Keratinocyte (primary cell): ENCODE measurements at regions not wholly inside any gene's neighbourhood (a gene's known extent, or its start where the extent isn't known, plus 50 kb on each side); places are given as distances from the start of the nearest gene placed in this dataset.

Source experiments
- DNase-seq: peaks from one replicate; pipeline ENCODE4 v3.0.0-alpha.2; 2011; ENCODE audit warnings: low read depth, missing footprints, low spot score
- FAIRE-seq: peaks from 2 replicates; lab custom pipeline; 2011; peaks lifted over from hg19 to GRCh38; lab: Jason Lieb, UNC
- H2AFZ ChIP-seq: 2 replicates; pipeline ENCODE4 v1.6.0; 2012; ENCODE audit warnings: low read length, control low read depth, inconsistent platforms; ENCODE audit not compliant: control insufficient read depth
- H3K27ac ChIP-seq: 2 replicates; pipeline ENCODE4 v1.5.1; 2011; ENCODE audit warnings: low read length; ENCODE audit not compliant: control insufficient read depth, insufficient read depth
- H3K27me3 ChIP-seq: 3 replicates; pipeline ENCODE4 v1.6.0; 2011; ENCODE audit warnings: low read length; ENCODE audit not compliant: control insufficient read depth, insufficient read depth; ENCODE audit errors: extremely low read depth
- H3K36me3 ChIP-seq, 2 experiments: 2 replicates in 1 of 2; 3 replicates in 1 of 2; pipeline ENCODE4 v1.5.1; 2011; ENCODE audit warnings: low read length in 2 of 2, mild to moderate bottlenecking in 1 of 2; ENCODE audit not compliant: control insufficient read depth in 2 of 2, insufficient read depth in 2 of 2; ENCODE audit errors: extremely low read depth in 1 of 2
- H3K4me1 ChIP-seq: 3 replicates; pipeline ENCODE4 v1.5.1; 2011; ENCODE audit warnings: low read length; ENCODE audit not compliant: control insufficient read depth, insufficient read depth; ENCODE audit errors: extremely low read depth
- H3K4me2 ChIP-seq: 3 replicates; pipeline ENCODE4 v1.6.0; 2011; ENCODE audit warnings: low read depth, low read length; ENCODE audit not compliant: control insufficient read depth, insufficient read depth; ENCODE audit errors: extremely low read depth
- H3K4me3 ChIP-seq, 3 experiments: fragments of 200-600 bp in 1 of 3; sonication (generic) in 1 of 3; 2 replicates in 2 of 3; 3 replicates in 1 of 3; pipeline ENCODE4 v1.5.1; 2011 to 2016; ENCODE audit warnings: low read length in 3 of 3, mild to moderate bottlenecking in 3 of 3, control low read depth in 2 of 3, inconsistent platforms in 1 of 3, low read depth in 1 of 3, mixed read lengths in 1 of 3, mixed run types in 1 of 3, moderate library complexity in 1 of 3; ENCODE audit not compliant: control insufficient read depth in 2 of 3, insufficient read depth in 2 of 3; ENCODE audit errors: extremely low read depth in 1 of 3
- H3K79me2 ChIP-seq: 2 replicates; pipeline ENCODE4 v1.6.0; 2012; ENCODE audit warnings: low read length; ENCODE audit not compliant: control insufficient read depth, insufficient read depth
- H3K9ac ChIP-seq: 3 replicates; pipeline ENCODE4 v1.6.0; 2011; ENCODE audit warnings: low read length; ENCODE audit not compliant: control insufficient read depth, insufficient read depth; ENCODE audit errors: extremely low read depth
- H3K9me1 ChIP-seq: 3 replicates; pipeline ENCODE4 v1.6.0; 2011; ENCODE audit warnings: low read length; ENCODE audit not compliant: control insufficient read depth, insufficient read depth; ENCODE audit errors: extremely low read depth
- H3K9me3 ChIP-seq: 2 replicates; pipeline ENCODE4 v1.5.1; 2012; ENCODE audit warnings: low read depth, low read length; ENCODE audit not compliant: control insufficient read depth
- H4K20me1 ChIP-seq: 3 replicates; pipeline ENCODE4 v1.6.0; 2011; ENCODE audit warnings: low read length; ENCODE audit not compliant: control insufficient read depth, insufficient read depth; ENCODE audit errors: extremely low read depth
- CTCF ChIP-seq, 3 experiments: IDR thresholded peaks in 1 of 3; conservative IDR thresholded peaks in 1 of 3; optimal IDR thresholded peaks in 1 of 3; 2 replicates in 2 of 3; 3 replicates in 1 of 3; pipeline versions ENCODE3 to v1.5.1; 2011; ENCODE audit warnings: low read length in 3 of 3, mild to moderate bottlenecking in 3 of 3, moderate library complexity in 2 of 3, control low read depth in 1 of 3, inconsistent platforms in 1 of 3; ENCODE audit not compliant: insufficient read depth in 2 of 3; ENCODE audit errors: extremely low read depth in 1 of 3
- EZH2 ChIP-seq: IDR thresholded peaks from one replicate; pipeline ENCODE4 v1.6.1; 2012; ENCODE audit warnings: inconsistent platforms, mild to moderate bottlenecking, low read length, moderate library complexity
- dilution Hi-C: fragments of 300-500 bp; cut with MboI; formaldehyde crosslinking; loops from one replicate; pipeline ENCODE4 v1.7.0; 2020; ENCODE audit warnings: low sequenced_read_pairs; ENCODE audit not compliant: extremely low pct_ligation_motif_present

- Histone ChIP-seq H3K27ac (no peak overlapping the region), H3K9ac (peak overlapping the region; percentile 10), H3K79me2 (no peaks in the 10 kb centered on the region), H4K20me1 (no peaks in the 10 kb centered on the region), H3K4me1 (peaks cover 8% of the 10 kb centered on the region), H3K27me3 (peaks cover 11% of the 10 kb centered on the region), H3K4me2 (peak overlapping the region; percentile 87), H2AFZ (peak overlapping the region; percentile 46), H3K9me3 (no peaks in the 10 kb centered on the region), H3K4me3 (peak overlapping the region; percentile 16 to 63 (median 58)), H3K9me1 (no peaks in the 10 kb centered on the region), H3K36me3 (no peaks in the 10 kb centered on the region)
- no peak for FAIRE-seq
- TF ChIP-seq EZH2, result no peak
- no peak for TF ChIP-seq CTCF (optimal IDR thresholded peaks at IDR 0.05 in 1 of 3, IDR thresholded peaks at IDR 0.05 in 1 of 3, conservative IDR thresholded peaks at IDR 0.05 in 1 of 3; ENCODE audit: extremely low read depth in 1 of 3, insufficient read depth in 2 of 3, low read length in 3 of 3)
- dilution Hi-C loops, result no loop called here
- no peak for DNase-seq
These were observed 231.3 kb upstream of the STK26 start for GRCh38 chrX:131791608-131792355.

- H3K27me3 ChIP-seq, result peaks cover 13% of the 10 kb centered on the region
- TF ChIP-seq CTCF (optimal IDR thresholded peaks at IDR 0.05 in 1 of 3, IDR thresholded peaks at IDR 0.05 in 1 of 3, conservative IDR thresholded peaks at IDR 0.05 in 1 of 3; ENCODE audit: extremely low read depth in 1 of 3, insufficient read depth in 2 of 3, low read length in 3 of 3) (peak; percentile 20 to 73 (median 50)), EZH2 (no peak)
- FAIRE-seq (peak; percentile 75), DNase-seq (peak; percentile 75)
- dilution Hi-C loops, result no loop called here
- H3K36me3 ChIP-seq, result no peaks in the 10 kb centered on the region
- peak overlapping the region; percentile 33 to 63 (median 58) for H3K4me3 ChIP-seq
- no peaks in the 10 kb centered on the region for H4K20me1 ChIP-seq
- H3K9me3 ChIP-seq, result no peaks in the 10 kb centered on the region
- peak overlapping the region; percentile 49 for H3K9ac ChIP-seq
- peak overlapping the region; percentile 22 for H3K27ac ChIP-seq
- H3K4me2 ChIP-seq, result peak overlapping the region; percentile 87
- H3K9me1 ChIP-seq, result no peaks in the 10 kb centered on the region
- no peaks in the 10 kb centered on the region for H3K79me2 ChIP-seq
- H3K4me1 ChIP-seq, result peaks cover 8% of the 10 kb centered on the region
- peak overlapping the region; percentile 84 for H2AFZ ChIP-seq
These were observed 230.7 kb upstream of the STK26 start for GRCh38 chrX:131792356-131792749.
